HEK293 (cell line): ENCODE measurements at regions not wholly inside any gene's neighbourhood (a gene's known extent, or its start where the extent isn't known, plus 50 kb on each side); places are given as distances from the start of the nearest gene placed in this dataset.

Experiments used
- CTCF ChIA-PET: fragments of 350-600 bp; formaldehyde crosslinking; extraction: SDS; loops from one replicate; lab custom pipeline; 2021; ENCODE audit warnings: antibody characterized with exemption; lab: Yijun Ruan, JAX
- POLR2A ChIA-PET: fragments of 300-600 bp; formaldehyde crosslinking; extraction: SDS; loops from one replicate; lab custom pipeline; 2020; ENCODE audit warnings: antibody characterized with exemption, inconsistent platforms; lab: Yijun Ruan, JAX
- H3K27ac ChIP-seq: fragments of 200-500 bp; sonication (Bioruptor generic); 2 replicates; pipeline ENCODE4 v1.5.1; 2014; ENCODE audit warnings: low read depth, low read length, control low read depth, inconsistent platforms; ENCODE audit errors: extremely low read depth
- H3K36me3 ChIP-seq, 2 experiments: fragments of 200-500 bp in 1 of 2; sonication (Bioruptor generic) in 1 of 2; 1 replicate in 1 of 2; 2 replicates in 1 of 2; pipeline ENCODE4 v1.5.1; 2014 to 2017; ENCODE audit warnings: inconsistent platforms in 2 of 2, low read length in 2 of 2; ENCODE audit not compliant: control insufficient read depth in 2 of 2, insufficient read depth in 1 of 2
- H3K4me1 ChIP-seq: fragments of 200-500 bp; sonication (Bioruptor generic); 2 replicates; pipeline ENCODE4 v1.5.1; 2014; ENCODE audit warnings: mild to moderate bottlenecking, low read length, inconsistent platforms; ENCODE audit not compliant: control insufficient read depth, insufficient read depth
- H3K4me3 ChIP-seq: 2 replicates; pipeline ENCODE4 v1.5.1; 2011; ENCODE audit warnings: low read depth, mild to moderate bottlenecking, control low read depth, low read length, moderate library complexity
- H3K9me3 ChIP-seq: fragments of 200-500 bp; sonication (Bioruptor generic); 2 replicates; pipeline ENCODE4 v1.5.1; 2014; ENCODE audit warnings: low read depth, low read length, inconsistent platforms; ENCODE audit not compliant: control insufficient read depth, insufficient read depth
- HIC1 ChIP-seq: fragments of 450-650 bp; formaldehyde crosslinking; IDR thresholded peaks from 2 replicates; pipeline ENCODE4 v1.5.1; 2016; ENCODE audit warnings: missing biosample characterization, missing genetic modification characterization
- ZBTB1 ChIP-seq: fragments of 450-650 bp; formaldehyde crosslinking; IDR thresholded peaks from 2 replicates; pipeline ENCODE4 v1.5.1; 2016; ENCODE audit warnings: missing biosample characterization, missing genetic modification characterization
- ZBTB26 ChIP-seq: fragments of 450-650 bp; formaldehyde crosslinking; optimal IDR thresholded peaks from 2 replicates; pipeline ENCODE3; 2016; ENCODE audit warnings: missing biosample characterization, mild to moderate bottlenecking, missing genetic modification characterization
- ZEB2 ChIP-seq: fragments of 450-650 bp; formaldehyde crosslinking; IDR thresholded peaks from 2 replicates; pipeline ENCODE4 v1.5.1; 2016; ENCODE audit warnings: missing biosample characterization, missing genetic modification characterization
- ZNF10 ChIP-seq: fragments of 450-650 bp; formaldehyde crosslinking; IDR thresholded peaks from 2 replicates; pipeline ENCODE4 v1.5.1; 2017; ENCODE audit warnings: missing biosample characterization, missing genetic modification characterization
- ZNF169 ChIP-seq: fragments of 450-650 bp; formaldehyde crosslinking; IDR thresholded peaks from 2 replicates; pipeline ENCODE4 v1.5.1; 2016; ENCODE audit warnings: missing biosample characterization, missing genetic modification characterization
- ZNF19 ChIP-seq: fragments of 450-650 bp; formaldehyde crosslinking; IDR thresholded peaks from 2 replicates; pipeline ENCODE4; 2016; ENCODE audit warnings: missing biosample characterization, missing genetic modification characterization, low read depth
- ZNF214 ChIP-seq: fragments of 450-650 bp; formaldehyde crosslinking; IDR thresholded peaks from 2 replicates; pipeline ENCODE4 v1.5.1; 2017; ENCODE audit warnings: missing biosample characterization, mild to moderate bottlenecking, missing genetic modification characterization, borderline replicate concordance
- ZNF24 ChIP-seq: fragments of 450-650 bp; formaldehyde crosslinking; IDR thresholded peaks from 2 replicates; pipeline ENCODE4 v1.5.1; 2016; ENCODE audit warnings: missing biosample characterization, missing genetic modification characterization
- ZNF266 ChIP-seq: fragments of 450-650 bp; formaldehyde crosslinking; IDR thresholded peaks from 2 replicates; pipeline ENCODE4 v1.5.1; 2016; ENCODE audit warnings: missing biosample characterization, missing genetic modification characterization, low read depth
- ZNF423 ChIP-seq: fragments of 450-650 bp; formaldehyde crosslinking; IDR thresholded peaks from 2 replicates; pipeline ENCODE4 v1.5.1; 2016; ENCODE audit warnings: missing biosample characterization, missing genetic modification characterization
- ZNF433 ChIP-seq: fragments of 450-650 bp; formaldehyde crosslinking; IDR thresholded peaks from 2 replicates; pipeline ENCODE4 v1.5.1; 2016; ENCODE audit warnings: missing biosample characterization, missing genetic modification characterization, low read depth
- ZNF449 ChIP-seq: fragments of 450-650 bp; formaldehyde crosslinking; IDR thresholded peaks from 2 replicates; pipeline ENCODE4 v1.5.1; 2017; ENCODE audit warnings: missing biosample characterization, mild to moderate bottlenecking, missing genetic modification characterization, moderate library complexity
- ZNF558 ChIP-seq: fragments of 450-650 bp; formaldehyde crosslinking; IDR thresholded peaks from 2 replicates; pipeline ENCODE4 v1.5.1; 2016; ENCODE audit warnings: missing biosample characterization, missing genetic modification characterization
- ZNF600 ChIP-seq: fragments of 450-650 bp; formaldehyde crosslinking; IDR thresholded peaks from 2 replicates; pipeline ENCODE4 v1.5.1; 2016; ENCODE audit warnings: missing biosample characterization, missing genetic modification characterization
- ZNF610 ChIP-seq: fragments of 450-650 bp; formaldehyde crosslinking; IDR thresholded peaks from 2 replicates; pipeline ENCODE4 v1.5.1; 2016; ENCODE audit warnings: missing biosample characterization, missing genetic modification characterization, borderline replicate concordance
- ZNF624 ChIP-seq: fragments of 450-650 bp; formaldehyde crosslinking; IDR thresholded peaks from 2 replicates; pipeline ENCODE4 v1.5.1; 2017; ENCODE audit warnings: missing biosample characterization, missing genetic modification characterization
- ZNF645 ChIP-seq: fragments of 450-650 bp; formaldehyde crosslinking; IDR thresholded peaks from 2 replicates; pipeline ENCODE4; 2016; ENCODE audit warnings: missing biosample characterization, missing genetic modification characterization
- ZNF654 ChIP-seq: fragments of 450-650 bp; formaldehyde crosslinking; IDR thresholded peaks from 2 replicates; pipeline ENCODE4 v1.5.1; 2016; ENCODE audit warnings: low read depth, missing biosample characterization, missing genetic modification characterization

GRCh38 chr6:98636941-98637340, 197.4 kb upstream of the POU3F2 start:
- H3K4me1 ChIP-seq = no peaks in the 10 kb centered on the region
- H3K27ac ChIP-seq = no peak overlapping the region
- no peaks in the 10 kb centered on the region for H3K36me3 ChIP-seq
- ChIA-PET CTCF (no interaction called here), POLR2A (no interaction called here)
- TF ChIP-seq ZNF423 (tag by site-specific recombination) = no peak
- no peak for TF ChIP-seq ZNF433
- no peak for TF ChIP-seq ZBTB26 (tag by site-specific recombination)
- no peak for TF ChIP-seq ZNF266 (tag by site-specific recombination)
- TF ChIP-seq ZNF214 (tag by site-specific recombination) = no peak
- TF ChIP-seq ZNF10 (tag by site-specific recombination) = no peak
- no peak overlapping the region for H3K4me3 ChIP-seq
- H3K9me3 ChIP-seq = no peaks in the 10 kb centered on the region

- CTCF ChIA-PET = interaction anchor here (0.7 kb wide), 1 partner anchor 62 kb away, joined by 3 read pairs; no protein-coding TSS in a partner anchor
- no peak for TF ChIP-seq ZNF645 (tag by site-specific recombination)
- no peak for TF ChIP-seq ZNF624 (tag by site-specific recombination)
- TF ChIP-seq ZNF169 (tag by site-specific recombination) = no peak
- TF ChIP-seq ZBTB1 (tag by site-specific recombination) = no peak
- no peak for TF ChIP-seq HIC1
- TF ChIP-seq ZNF610 (tag by site-specific recombination) = no peak
- TF ChIP-seq ZNF600 (tag by site-specific recombination) = no peak
- no peak for TF ChIP-seq ZEB2 (tag by site-specific recombination)
- no peak for TF ChIP-seq ZNF24
- TF ChIP-seq ZNF558 (tag by site-specific recombination) = no peak
These were observed 195.2 kb upstream of the POU3F2 start for GRCh38 chr6:98639089-98639635.

GRCh38 chr6:98640366-98640765, 194.0 kb upstream of the POU3F2 start:
- H3K9me3 ChIP-seq = no peaks in the 10 kb centered on the region
- ChIA-PET CTCF (interaction anchor here (0.6 kb wide), 1 partner anchor 103 kb away, joined by 3 read pairs; no protein-coding TSS in a partner anchor), POLR2A (no interaction called here)
- H3K27ac ChIP-seq = no peak overlapping the region
- no peak overlapping the region for H3K4me3 ChIP-seq
- H3K36me3 ChIP-seq = no peaks in the 10 kb centered on the region
- H3K4me1 ChIP-seq = no peaks in the 10 kb centered on the region
- TF ChIP-seq ZNF19 (no peak), ZNF449 (no peak), ZNF654 (tag by site-specific recombination) (no peak)

More at GRCh38 chr6:98639089-98639635, 195.2 kb upstream of the POU3F2 start:
- Histone ChIP-seq H3K9me3 (no peaks in the 10 kb centered on the region), H3K36me3 (no peaks in the 10 kb centered on the region), H3K4me3 (no peak overlapping the region), H3K4me1 (no peaks in the 10 kb centered on the region), H3K27ac (no peak overlapping the region)
- POLR2A ChIA-PET = no interaction called here
